Uterus (tissue), 2 donors: ENCODE measurements at regions not wholly inside any gene's neighbourhood (a gene's known extent, or its start where the extent isn't known, plus 50 kb on each side); places are given as distances from the start of the nearest gene placed in this dataset.

Experiments
- POLR2A ChIP-seq, 2 donors: fragments of 450-650 bp; IDR thresholded peaks; one replicate each; pipeline ENCODE4 v1.6.1; 2016; ENCODE audit warnings: antibody characterized with exemption in 2 of 2, mild to moderate bottlenecking in 1 of 2, moderate library complexity in 1 of 2
- TF ChIP-seq, protein P1 (sequence below), 4 experiments: fragments of 200-600 bp in 2 of 4; fragments of 450-650 bp in 2 of 4; sonication (generic) in 2 of 4; IDR thresholded peaks; one replicate each; pipeline ENCODE4 v1.5.1; 2016 to 2019; ENCODE audit warnings: antibody characterized with exemption in 4 of 4, mild to moderate bottlenecking in 2 of 4, moderate library complexity in 1 of 4

DNA sequence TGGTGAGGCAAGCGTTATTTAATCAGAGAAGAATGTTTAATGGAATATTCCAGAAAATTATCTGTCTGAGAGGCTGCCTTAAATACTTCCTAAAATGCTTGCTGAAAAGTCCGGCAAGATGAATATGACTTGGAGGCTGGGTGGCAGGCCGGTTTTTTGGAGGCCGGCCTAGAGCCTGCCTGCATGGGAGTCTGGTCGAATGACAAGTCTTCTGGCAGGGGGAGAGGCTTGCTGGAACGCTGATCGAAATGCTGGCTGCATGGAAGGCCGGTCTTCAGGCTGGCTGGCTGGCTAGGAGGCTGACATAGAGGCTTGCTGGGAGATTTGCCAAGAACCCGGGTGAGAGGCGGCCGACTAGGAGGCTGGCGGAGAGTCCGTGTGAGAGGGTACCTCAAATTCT lies 135.7 kb downstream of the OR13A1 start:
- no peak for TF ChIP-seq POLR2A (IDR thresholded peaks at IDR 0.05)
- TF ChIP-seq, protein P1, sequence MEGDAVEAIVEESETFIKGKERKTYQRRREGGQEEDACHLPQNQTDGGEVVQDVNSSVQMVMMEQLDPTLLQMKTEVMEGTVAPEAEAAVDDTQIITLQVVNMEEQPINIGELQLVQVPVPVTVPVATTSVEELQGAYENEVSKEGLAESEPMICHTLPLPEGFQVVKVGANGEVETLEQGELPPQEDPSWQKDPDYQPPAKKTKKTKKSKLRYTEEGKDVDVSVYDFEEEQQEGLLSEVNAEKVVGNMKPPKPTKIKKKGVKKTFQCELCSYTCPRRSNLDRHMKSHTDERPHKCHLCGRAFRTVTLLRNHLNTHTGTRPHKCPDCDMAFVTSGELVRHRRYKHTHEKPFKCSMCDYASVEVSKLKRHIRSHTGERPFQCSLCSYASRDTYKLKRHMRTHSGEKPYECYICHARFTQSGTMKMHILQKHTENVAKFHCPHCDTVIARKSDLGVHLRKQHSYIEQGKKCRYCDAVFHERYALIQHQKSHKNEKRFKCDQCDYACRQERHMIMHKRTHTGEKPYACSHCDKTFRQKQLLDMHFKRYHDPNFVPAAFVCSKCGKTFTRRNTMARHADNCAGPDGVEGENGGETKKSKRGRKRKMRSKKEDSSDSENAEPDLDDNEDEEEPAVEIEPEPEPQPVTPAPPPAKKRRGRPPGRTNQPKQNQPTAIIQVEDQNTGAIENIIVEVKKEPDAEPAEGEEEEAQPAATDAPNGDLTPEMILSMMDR (IDR thresholded peaks at IDR 0.05): no peak
